ENCODE measurements at regions not wholly inside any gene's neighbourhood (a gene's known extent, or its start where the extent isn't known, plus 50 kb on each side); places are given as distances from the start of the nearest gene placed in this dataset.
"Not testable (repeated sequence)": the region's sequence is repeated elsewhere in the genome, so short reads cannot be mapped to it uniquely, and the experiment has no call there.

DNA sequence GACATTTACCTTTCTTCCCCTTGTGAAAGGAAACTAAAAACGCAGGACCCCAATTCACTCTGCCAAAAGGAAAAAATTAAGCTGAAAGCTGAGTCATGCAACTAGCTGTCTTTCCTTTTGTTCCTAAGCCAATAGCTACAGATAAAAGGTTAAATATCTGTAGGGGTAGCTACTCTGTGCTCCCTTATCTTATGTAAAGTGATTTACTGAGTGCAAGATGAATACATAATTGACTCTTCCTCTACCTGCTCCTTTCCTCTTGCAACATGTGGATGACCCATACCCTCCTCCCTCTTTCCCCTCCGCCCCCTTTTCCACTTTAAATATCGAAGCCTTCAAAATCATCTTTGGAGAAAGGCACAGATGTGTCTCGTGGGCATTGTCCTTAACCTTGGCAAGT is 68.0 kb upstream of the ZNF157 start:
- DNase-seq (ENCODE audit: low read depth) = no peak

- not testable (repeated sequence) for DNase-seq (ENCODE audit: low read depth)
These were observed 63.8 kb upstream of the ZNF157 start for GRCh38 chrX:47306471-47307023.

DNA sequence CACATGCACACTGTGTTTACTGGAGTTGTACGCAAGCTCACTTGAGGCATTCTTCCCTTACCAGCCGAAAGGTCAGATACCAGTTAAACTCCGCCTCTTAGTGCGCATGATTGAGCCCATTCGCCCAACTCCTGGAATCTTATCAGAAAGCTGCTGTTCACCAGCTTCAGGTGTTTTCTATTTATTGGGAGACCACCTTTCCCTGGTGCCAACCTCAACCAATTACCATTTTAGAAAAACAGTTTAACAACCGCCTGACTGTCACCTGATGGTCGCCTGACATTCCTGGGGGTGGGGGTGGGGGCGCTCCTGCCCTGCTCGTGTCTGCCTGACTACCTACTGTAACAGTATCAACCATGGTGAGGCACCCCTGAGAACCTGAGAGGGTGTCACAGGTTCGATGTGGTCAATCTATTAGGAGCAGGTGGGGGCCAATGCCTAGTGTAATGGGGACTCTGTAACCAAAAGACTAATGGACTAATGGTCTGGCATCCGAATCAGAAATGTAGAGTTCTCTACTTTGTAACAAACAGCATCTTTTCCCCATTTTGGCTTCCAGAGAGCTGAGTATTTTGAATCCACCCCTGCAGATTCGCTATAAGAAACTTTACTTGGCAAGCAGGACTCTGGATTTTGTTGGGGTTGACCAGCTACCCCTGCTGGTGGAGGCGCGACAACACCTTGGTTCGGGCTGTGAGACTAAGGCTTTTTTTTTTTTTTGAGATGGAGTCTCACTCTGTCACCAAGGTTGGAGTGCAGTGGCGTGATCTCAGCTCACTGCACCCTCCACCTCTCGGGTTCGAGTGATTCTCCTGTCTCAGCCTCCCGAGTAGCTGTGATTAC is 58.2 kb upstream of the ZNF157 start:
- peak; percentile 10 for DNase-seq (ENCODE audit: low read depth)

DNA sequence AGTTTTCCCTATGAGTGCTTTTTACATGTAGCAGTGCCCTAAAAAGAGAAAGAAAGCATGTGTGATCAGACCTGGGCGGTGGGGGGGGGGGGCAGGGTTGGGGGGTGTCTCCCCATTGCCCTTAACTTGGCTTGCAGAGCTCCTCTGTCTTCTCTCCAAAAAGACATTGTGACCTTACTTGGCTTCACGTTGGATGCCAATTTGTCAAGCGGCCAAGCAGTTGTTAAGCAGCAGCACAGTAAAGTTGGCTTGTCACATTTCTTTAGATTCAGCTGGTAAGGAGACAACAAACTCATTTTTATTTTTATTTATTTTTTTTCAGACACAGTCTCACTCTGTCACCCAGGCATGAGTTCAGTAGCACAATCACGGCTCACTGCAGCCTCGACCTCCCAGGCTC is 57.3 kb upstream of the ZNF157 start:
- DNase-seq (ENCODE audit: low read depth) = no peak

DNA sequence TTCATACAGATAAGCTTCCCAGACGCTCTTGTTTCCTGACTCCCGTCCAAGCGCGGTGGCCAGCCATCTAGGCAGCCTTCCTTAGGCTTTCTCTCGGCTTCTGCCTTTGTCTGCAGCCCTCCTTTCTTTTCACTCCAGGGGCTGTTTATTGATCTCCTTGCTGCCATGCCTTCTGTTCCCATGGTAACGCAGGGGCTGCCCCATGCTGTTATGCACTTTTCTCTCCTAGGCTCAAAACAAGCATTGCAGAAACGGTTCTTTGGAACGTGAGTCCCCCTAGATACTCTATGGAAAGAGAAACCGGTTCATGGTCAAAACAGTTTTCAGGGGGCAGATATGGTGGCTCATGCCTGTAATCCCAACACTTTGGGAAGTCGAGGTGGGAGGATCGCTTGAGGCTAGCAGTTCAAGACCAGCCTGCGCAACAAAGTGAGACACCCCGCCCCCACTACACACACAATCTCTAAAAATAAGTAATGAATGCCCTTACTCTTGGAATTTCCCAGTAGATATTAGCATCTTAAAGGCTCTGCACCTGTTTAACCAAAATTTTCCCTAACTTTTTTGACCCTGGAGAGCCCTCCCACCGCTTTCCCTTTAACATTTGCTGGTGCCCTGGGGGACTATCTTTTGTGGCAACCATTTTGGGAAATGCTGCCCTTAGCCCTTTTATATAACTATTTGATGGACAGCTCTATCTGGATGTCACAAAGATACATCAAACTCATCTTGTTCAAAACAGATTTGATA is 53.9 kb upstream of the ZNF157 start:
- DNase-seq (ENCODE audit: low read depth) = no peak

Measured in stimulated activated CD8-positive, alpha-beta memory T cell treated with anti-CD3 and anti-CD28 coated beads, Interleukin-12 subunit alpha, Interleukin-12 subunit beta, amount 100 ng/mL, for 4 hours (primary cell).